Peyer's patch (tissue), 4 donors: ENCODE measurements at regions not wholly inside any gene's neighbourhood (a gene's known extent, or its start where the extent isn't known, plus 50 kb on each side); places are given as distances from the start of the nearest gene placed in this dataset.

Source experiments
- DNase-seq, 3 donors: peaks; one replicate each; pipeline ENCODE4 v3.0.0-alpha.2; 2017 to 2019
- H3K27ac ChIP-seq, 4 donors: fragments of 200-600 bp; sonication (generic); one replicate each; pipeline ENCODE4 v1.5.1; 2016 to 2019
- H3K27me3 ChIP-seq, 2 donors: fragments of 200-600 bp; sonication (generic); one replicate each; pipeline ENCODE4 v1.5.1; 2019
- H3K36me3 ChIP-seq, 3 donors: fragments of 200-600 bp; sonication (generic); one replicate each; pipeline ENCODE4 v1.5.1; 2016 to 2019
- H3K4me1 ChIP-seq, 4 donors: fragments of 200-600 bp; sonication (generic); one replicate each; pipeline ENCODE4 v1.5.1; 2016 to 2019
- H3K4me3 ChIP-seq, 4 donors: fragments of 200-600 bp; sonication (generic); 1 replicate in 3 of 4; 2 replicates in 1 of 4; pipeline ENCODE4 v1.5.1; 2016 to 2019; ENCODE audit warnings: mild to moderate bottlenecking in 1 of 4
- H3K9me3 ChIP-seq, 4 donors: fragments of 200-600 bp; sonication (generic); one replicate each; pipeline ENCODE4 v1.5.1; 2016 to 2019; ENCODE audit warnings: mild to moderate bottlenecking in 1 of 4
- POLR2A ChIP-seq, 2 donors: fragments of 450-650 bp; IDR thresholded peaks; one replicate each; pipeline ENCODE4 v1.5.1; 2017; ENCODE audit warnings: antibody characterized with exemption in 2 of 2, mild to moderate bottlenecking in 2 of 2, moderate library complexity in 2 of 2
- TF ChIP-seq, protein P1 (sequence below), 6 experiments: fragments of 450-650 bp in 4 of 6; fragments of 200-600 bp in 2 of 6; sonication (generic) in 1 of 6; IDR thresholded peaks; one replicate each; pipeline ENCODE4 v1.5.1; 2017 to 2019; ENCODE audit warnings: antibody characterized with exemption in 6 of 6, mild to moderate bottlenecking in 3 of 6, moderate library complexity in 1 of 6

DNA sequence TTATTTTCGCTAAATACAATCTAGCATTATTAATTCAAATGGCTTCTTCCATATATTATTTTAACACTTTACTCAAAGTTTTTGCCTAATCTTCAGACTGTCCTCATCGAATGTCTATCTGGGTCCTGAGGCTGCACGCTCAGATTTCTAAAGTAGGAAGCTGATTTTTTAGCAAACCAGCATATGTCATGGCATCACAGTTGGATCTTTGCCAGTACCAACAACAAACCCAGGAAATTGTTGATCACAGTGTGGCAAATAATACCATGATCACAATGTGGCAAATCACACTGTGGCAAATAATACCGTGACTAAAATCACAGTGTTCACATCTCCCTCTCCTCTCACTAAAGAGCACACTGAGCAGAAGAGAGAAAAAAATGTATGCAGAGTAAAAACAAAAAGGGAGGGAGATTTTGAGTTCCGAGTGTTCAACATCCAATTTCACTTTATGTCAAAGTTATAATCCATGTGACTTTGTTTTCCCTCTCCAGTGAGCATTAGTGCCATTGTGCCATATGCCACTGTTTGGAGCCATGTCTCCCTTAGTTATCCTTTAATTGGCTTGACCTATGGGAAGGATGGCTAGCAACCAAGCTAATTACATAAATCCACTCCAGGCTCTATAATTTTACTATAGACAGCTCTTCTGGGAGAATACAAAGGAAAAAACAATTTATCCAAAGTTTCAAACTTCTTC, 1059.6 kb downstream of the HACE1 start:
- H3K4me1 ChIP-seq = no peaks in the 10 kb centered on the region
- H3K4me3 ChIP-seq = no peak overlapping the region
- no peaks in the 10 kb centered on the region for H3K9me3 ChIP-seq
- DNase-seq = no peak
- no peaks in the 10 kb centered on the region for H3K36me3 ChIP-seq
- H3K27me3 ChIP-seq = no peaks in the 10 kb centered on the region
- no peak overlapping the region for H3K27ac ChIP-seq
- TF ChIP-seq POLR2A (IDR thresholded peaks at IDR 0.05) = no peak
- TF ChIP-seq, protein P1, sequence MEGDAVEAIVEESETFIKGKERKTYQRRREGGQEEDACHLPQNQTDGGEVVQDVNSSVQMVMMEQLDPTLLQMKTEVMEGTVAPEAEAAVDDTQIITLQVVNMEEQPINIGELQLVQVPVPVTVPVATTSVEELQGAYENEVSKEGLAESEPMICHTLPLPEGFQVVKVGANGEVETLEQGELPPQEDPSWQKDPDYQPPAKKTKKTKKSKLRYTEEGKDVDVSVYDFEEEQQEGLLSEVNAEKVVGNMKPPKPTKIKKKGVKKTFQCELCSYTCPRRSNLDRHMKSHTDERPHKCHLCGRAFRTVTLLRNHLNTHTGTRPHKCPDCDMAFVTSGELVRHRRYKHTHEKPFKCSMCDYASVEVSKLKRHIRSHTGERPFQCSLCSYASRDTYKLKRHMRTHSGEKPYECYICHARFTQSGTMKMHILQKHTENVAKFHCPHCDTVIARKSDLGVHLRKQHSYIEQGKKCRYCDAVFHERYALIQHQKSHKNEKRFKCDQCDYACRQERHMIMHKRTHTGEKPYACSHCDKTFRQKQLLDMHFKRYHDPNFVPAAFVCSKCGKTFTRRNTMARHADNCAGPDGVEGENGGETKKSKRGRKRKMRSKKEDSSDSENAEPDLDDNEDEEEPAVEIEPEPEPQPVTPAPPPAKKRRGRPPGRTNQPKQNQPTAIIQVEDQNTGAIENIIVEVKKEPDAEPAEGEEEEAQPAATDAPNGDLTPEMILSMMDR (IDR thresholded peaks at IDR 0.05) = no peak

DNA sequence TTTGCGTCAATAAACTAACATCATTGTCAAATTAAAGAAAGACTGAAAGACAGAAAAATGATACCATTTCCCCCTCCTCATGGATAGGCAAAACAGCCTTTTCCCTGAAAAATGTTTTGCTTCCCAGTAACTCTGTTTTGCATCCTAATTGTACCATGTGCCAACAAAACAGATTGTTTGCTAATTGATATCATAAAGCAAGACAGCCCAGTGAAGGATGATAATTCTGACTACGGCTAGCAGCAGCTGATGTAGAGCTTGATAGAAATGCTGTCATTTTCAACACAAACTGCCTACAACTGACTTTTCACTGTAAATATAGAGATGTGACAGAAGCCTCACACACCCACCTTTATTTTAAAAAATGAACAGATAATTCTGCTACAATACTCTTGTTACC, 1061.6 kb downstream of the HACE1 start:
- no peak for DNase-seq
- H3K27me3 ChIP-seq = no peaks in the 10 kb centered on the region
- TF ChIP-seq, protein P1 (IDR thresholded peaks at IDR 0.05) = no peak
- no peak for TF ChIP-seq POLR2A (IDR thresholded peaks at IDR 0.05)
- no peaks in the 10 kb centered on the region for H3K4me1 ChIP-seq
- no peak overlapping the region for H3K27ac ChIP-seq
- H3K9me3 ChIP-seq = no peaks in the 10 kb centered on the region
- no peak overlapping the region for H3K4me3 ChIP-seq
- H3K36me3 ChIP-seq = no peaks in the 10 kb centered on the region

DNA sequence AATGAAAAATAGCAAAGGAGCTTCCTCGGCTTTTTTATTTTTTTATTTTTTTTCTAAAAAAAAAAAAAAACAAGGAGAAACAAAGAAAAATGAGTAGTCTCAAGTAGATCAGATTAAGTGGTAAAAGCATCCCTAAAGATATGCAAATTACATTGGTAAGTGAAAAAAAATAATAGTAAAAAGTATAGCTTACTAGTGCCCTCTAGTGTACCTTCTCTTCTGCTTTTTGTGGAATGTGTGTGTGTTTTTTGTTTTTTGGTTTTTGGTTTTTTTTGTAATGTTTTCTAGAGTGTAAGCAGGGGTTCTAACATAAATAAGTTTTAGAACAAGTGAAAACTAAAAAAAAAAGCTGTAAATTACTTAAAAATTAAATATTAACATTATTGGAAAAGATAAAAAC, 1062.0 kb downstream of the HACE1 start:
- H3K36me3 ChIP-seq = no peaks in the 10 kb centered on the region
- no peaks in the 10 kb centered on the region for H3K27me3 ChIP-seq
- DNase-seq = no peak
- no peaks in the 10 kb centered on the region for H3K4me1 ChIP-seq
- no peak overlapping the region for H3K27ac ChIP-seq
- H3K4me3 ChIP-seq = no peak overlapping the region
- TF ChIP-seq, protein P1 (IDR thresholded peaks at IDR 0.05) = no peak
- no peaks in the 10 kb centered on the region for H3K9me3 ChIP-seq

DNA sequence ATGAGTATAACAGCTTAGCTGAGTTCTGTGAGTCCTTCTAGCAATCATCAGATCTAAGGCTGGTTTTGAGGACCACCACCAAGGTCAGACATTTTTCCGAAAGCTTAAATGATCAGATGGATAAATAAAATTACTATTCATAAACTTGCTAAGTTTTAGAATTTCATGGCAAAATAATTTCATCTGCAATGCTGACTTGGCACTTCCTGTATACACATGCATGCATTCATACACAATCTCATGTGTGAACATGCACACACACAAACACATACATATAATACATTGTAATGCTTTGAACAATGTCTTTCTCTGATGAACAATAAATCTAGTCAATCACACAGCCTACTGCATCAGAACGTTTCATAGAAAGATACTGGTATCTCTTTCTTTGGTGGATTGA, 1068.3 kb downstream of the HACE1 start:
- no peaks in the 10 kb centered on the region for H3K4me1 ChIP-seq
- H3K4me3 ChIP-seq = no peak overlapping the region
- no peak overlapping the region for H3K27ac ChIP-seq
- no peak for DNase-seq
- no peaks in the 10 kb centered on the region for H3K27me3 ChIP-seq
- no peaks in the 10 kb centered on the region for H3K36me3 ChIP-seq
- TF ChIP-seq POLR2A (IDR thresholded peaks at IDR 0.05) = no peak
- TF ChIP-seq, protein P1 (IDR thresholded peaks at IDR 0.05) = no peak
- no peaks in the 10 kb centered on the region for H3K9me3 ChIP-seq

DNA sequence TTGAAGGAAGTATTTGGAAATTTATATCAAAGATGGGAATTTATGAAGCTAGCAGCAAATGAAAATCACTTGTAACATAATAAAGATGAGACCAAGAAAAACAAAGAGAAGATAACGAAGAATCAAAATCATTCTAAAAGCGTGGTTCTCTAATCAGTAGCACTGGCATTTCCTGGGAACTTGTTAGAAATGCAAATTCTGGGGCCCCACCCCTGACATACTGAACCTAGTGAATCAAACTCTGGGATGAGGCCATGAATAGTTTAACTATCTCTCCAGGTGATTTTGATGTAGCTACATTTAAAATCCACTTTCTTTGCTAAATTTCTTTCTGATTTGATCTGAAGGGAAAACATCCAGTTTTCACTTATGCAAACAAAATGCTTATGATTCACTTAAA, 1075.6 kb downstream of the HACE1 start:
- Histone ChIP-seq H3K27me3 (no peaks in the 10 kb centered on the region), H3K4me3 (no peak overlapping the region), H3K27ac (no peak overlapping the region), H3K9me3 (no peaks in the 10 kb centered on the region), H3K4me1 (no peaks in the 10 kb centered on the region), H3K36me3 (no peaks in the 10 kb centered on the region)
- TF ChIP-seq POLR2A (IDR thresholded peaks at IDR 0.05) = no peak
- TF ChIP-seq, protein P1 (IDR thresholded peaks at IDR 0.05) = no peak
- DNase-seq = no peak

DNA sequence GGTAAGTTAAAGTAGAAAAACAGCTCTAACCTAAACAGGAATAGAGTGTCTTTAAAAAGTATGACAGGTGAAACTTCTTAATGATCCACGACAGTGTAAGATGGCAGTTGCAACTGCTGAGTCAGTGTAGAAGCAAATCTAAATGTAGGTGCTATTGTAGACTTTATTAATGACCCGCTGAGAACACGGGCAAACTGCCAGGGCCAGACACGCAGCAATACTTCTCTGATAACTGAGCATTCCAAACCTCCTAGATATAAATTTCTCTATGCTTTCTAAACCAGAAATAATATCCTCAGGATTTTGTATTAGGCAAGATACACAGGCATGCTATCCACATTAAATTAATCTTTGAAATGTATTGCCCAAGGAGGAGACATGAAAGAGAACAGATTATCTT, 1076.4 kb downstream of the HACE1 start:
- H3K36me3 ChIP-seq = no peaks in the 10 kb centered on the region
- DNase-seq = no peak
- no peak overlapping the region for H3K4me3 ChIP-seq
- TF ChIP-seq POLR2A (IDR thresholded peaks at IDR 0.05) = no peak
- TF ChIP-seq, protein P1 (IDR thresholded peaks at IDR 0.05) = no peak
- H3K27ac ChIP-seq = no peak overlapping the region
- no peaks in the 10 kb centered on the region for H3K4me1 ChIP-seq
- H3K27me3 ChIP-seq = no peaks in the 10 kb centered on the region
- H3K9me3 ChIP-seq = no peaks in the 10 kb centered on the region
